Limb (tissue), 2 donors: ENCODE measurements at regions not wholly inside any gene's neighbourhood (a gene's known extent, or its start where the extent isn't known, plus 50 kb on each side); places are given as distances from the start of the nearest gene placed in this dataset.

Experiments
- DNase-seq, 2 donors: peaks; one replicate each; pipeline ENCODE4 v3.0.0-alpha.2; 2016; ENCODE audit errors: extremely low spot score in 2 of 2

- DNase-seq, result no peak
These were observed 488.3 kb upstream of the VRK2 start for GRCh38 chr2:57558312-57558711.

- DNase-seq, result no peak
These were observed 484.1 kb upstream of the VRK2 start for GRCh38 chr2:57562495-57562894.

GRCh38 chr2:57563015-57563414 is 483.6 kb upstream of the VRK2 start:
- DNase-seq, result no peak

GRCh38 chr2:57567245-57567644 is 479.4 kb upstream of the VRK2 start:
- no peak for DNase-seq

GRCh38 chr2:57569396-57569795 is 477.2 kb upstream of the VRK2 start:
- DNase-seq, result no peak

- DNase-seq, result no peak
These were observed 475.6 kb upstream of the VRK2 start for GRCh38 chr2:57570961-57571360.

- no peak for DNase-seq
These were observed 470.8 kb upstream of the VRK2 start for GRCh38 chr2:57575700-57576268.

GRCh38 chr2:57576983-57577382 is 469.6 kb upstream of the VRK2 start:
- no peak for DNase-seq

GRCh38 chr2:57597940-57598339 is 448.7 kb upstream of the VRK2 start:
- no peak for DNase-seq

- no peak for DNase-seq
These were observed 448.1 kb upstream of the VRK2 start for GRCh38 chr2:57598551-57598950.

GRCh38 chr2:57602733-57603132 is 443.9 kb upstream of the VRK2 start:
- no peak for DNase-seq

GRCh38 chr2:57614988-57615387 is 431.6 kb upstream of the VRK2 start:
- DNase-seq, result no peak

GRCh38 chr2:57615855-57616556 is 430.6 kb upstream of the VRK2 start:
- DNase-seq, result no peak

- DNase-seq, result no peak
These were observed 429.3 kb upstream of the VRK2 start for GRCh38 chr2:57617318-57617717.

- no peak for DNase-seq
These were observed 425.4 kb upstream of the VRK2 start for GRCh38 chr2:57621122-57621663.

GRCh38 chr2:57622009-57622408 is 424.6 kb upstream of the VRK2 start:
- DNase-seq, result no peak

- no peak for DNase-seq
These were observed 390.4 kb upstream of the VRK2 start for GRCh38 chr2:57656198-57656597.

- no peak for DNase-seq
These were observed 377.0 kb upstream of the VRK2 start for GRCh38 chr2:57669570-57669969.

GRCh38 chr2:57674025-57674424 is 372.6 kb upstream of the VRK2 start:
- no peak for DNase-seq

- DNase-seq, result no peak
These were observed 371.9 kb upstream of the VRK2 start for GRCh38 chr2:57674743-57675142.

- DNase-seq, result no peak
These were observed 369.3 kb upstream of the VRK2 start for GRCh38 chr2:57677296-57677695.

GRCh38 chr2:57681650-57682049 is 365.0 kb upstream of the VRK2 start:
- no peak for DNase-seq

- no peak for DNase-seq
These were observed 361.6 kb upstream of the VRK2 start for GRCh38 chr2:57685032-57685431.
